NK-92 (cell line): ENCODE measurements at regions not wholly inside any gene's neighbourhood (a gene's known extent, or its start where the extent isn't known, plus 50 kb on each side); places are given as distances from the start of the nearest gene placed in this dataset.

Experiments used
- DNase-seq: peaks from one replicate; lab custom pipeline; 2025; ENCODE audit not compliant: unreplicated experiment; lab: John Stamatoyannopoulos, UW

- DNase-seq: no peak
These were observed 130.5 kb upstream of the MCTP2 start for GRCh38 chr15:94100863-94101262.

GRCh38 chr15:94099574-94099960 is 131.8 kb upstream of the MCTP2 start:
- DNase-seq: no peak

GRCh38 chr15:94098921-94099573 is 132.3 kb upstream of the MCTP2 start:
- DNase-seq: no peak

GRCh38 chr15:94097552-94097951 is 133.8 kb upstream of the MCTP2 start:
- DNase-seq: no peak

- DNase-seq: no peak
These were observed 137.1 kb upstream of the MCTP2 start for GRCh38 chr15:94094310-94094709.

GRCh38 chr15:94086341-94086740 is 145.0 kb upstream of the MCTP2 start:
- DNase-seq: no peak

GRCh38 chr15:94083467-94084052 is 147.8 kb upstream of the MCTP2 start:
- DNase-seq: no peak

- no peak for DNase-seq
These were observed 149.5 kb upstream of the MCTP2 start for GRCh38 chr15:94081829-94082228.

- no peak for DNase-seq
These were observed 150.3 kb upstream of the MCTP2 start for GRCh38 chr15:94080989-94081605.

- no peak for DNase-seq
These were observed 150.9 kb upstream of the MCTP2 start for GRCh38 chr15:94080416-94080815.

GRCh38 chr15:94079968-94080367 is 151.4 kb upstream of the MCTP2 start:
- no peak for DNase-seq

GRCh38 chr15:94079459-94079858 is 151.9 kb upstream of the MCTP2 start:
- DNase-seq: no peak

- DNase-seq: no peak
These were observed 153.4 kb upstream of the MCTP2 start for GRCh38 chr15:94077938-94078337.

GRCh38 chr15:94075349-94075748 is 156.0 kb upstream of the MCTP2 start:
- no peak for DNase-seq

GRCh38 chr15:94070356-94071295 is 160.7 kb upstream of the MCTP2 start:
- DNase-seq: no peak

GRCh38 chr15:94069844-94070243 is 161.5 kb upstream of the MCTP2 start:
- no peak for DNase-seq

GRCh38 chr15:94066811-94067210 is 164.6 kb upstream of the MCTP2 start:
- no peak for DNase-seq

GRCh38 chr15:94066046-94066445 is 165.3 kb upstream of the MCTP2 start:
- DNase-seq: no peak

- no peak for DNase-seq
These were observed 166.6 kb upstream of the MCTP2 start for GRCh38 chr15:94064676-94065313.

GRCh38 chr15:94061041-94061440 is 170.3 kb upstream of the MCTP2 start:
- no peak for DNase-seq

GRCh38 chr15:94059013-94059587 is 172.3 kb upstream of the MCTP2 start:
- no peak for DNase-seq
